Body of pancreas (tissue), 4 donors: ENCODE measurements at regions not wholly inside any gene's neighbourhood (a gene's known extent, or its start where the extent isn't known, plus 50 kb on each side); places are given as distances from the start of the nearest gene placed in this dataset.

Experiments used
- ATAC-seq: fragments of 150-250 bp; one replicate; pipeline ENCODE4 v1.9.1; 2016
- DNase-seq, 4 donors: peaks; one replicate each; pipeline ENCODE4 v3.0.0-alpha.2; 2019
- H3K27ac ChIP-seq, 4 donors: fragments of 200-600 bp; sonication (generic); 1 replicate in 3 of 4; 2 replicates in 1 of 4; pipeline versions ENCODE4 v1.5.1 to v1.6.1; 2016 to 2019; ENCODE audit warnings: mild to moderate bottlenecking in 1 of 4, mixed read lengths in 1 of 4, moderate library complexity in 1 of 4
- H3K27me3 ChIP-seq, 2 donors: fragments of 200-600 bp; sonication (generic); one replicate each; pipeline ENCODE4 v1.6.0; 2016; ENCODE audit warnings: mild to moderate bottlenecking in 1 of 2
- H3K36me3 ChIP-seq, 2 donors: fragments of 200-600 bp; sonication (generic); replicated peaks in 1 of 2; 2 replicates each; pipeline ENCODE4 v1.5.1; 2016; ENCODE audit warnings: low read depth in 2 of 2; ENCODE audit not compliant: insufficient read depth in 1 of 2
- H3K4me1 ChIP-seq: fragments of 200-600 bp; sonication (generic); one replicate; pipeline ENCODE4 v1.6.0; 2016
- H3K4me3 ChIP-seq, 2 donors: fragments of 200-600 bp; sonication (generic); 1 replicate in 1 of 2; 2 replicates in 1 of 2; pipeline ENCODE4 v1.5.1; 2016 to 2019
- H3K9me3 ChIP-seq, 3 donors: fragments of 200-600 bp; sonication (generic); 1 replicate in 2 of 3; 2 replicates in 1 of 3; pipeline ENCODE4 v1.5.1; 2016
- CTCF ChIP-seq, 7 experiments: fragments of 450-650 bp in 4 of 7; fragments of 200-600 bp in 3 of 7; sonication (generic) in 3 of 7; IDR thresholded peaks; one replicate each; pipeline ENCODE4 v1.5.1; 2016 to 2019; ENCODE audit warnings: antibody characterized with exemption in 7 of 7
- POLR2A ChIP-seq, 3 donors: fragments of 450-650 bp; IDR thresholded peaks; one replicate each; pipeline ENCODE4 v1.6.1; 2016; ENCODE audit warnings: antibody characterized with exemption in 3 of 3, mild to moderate bottlenecking in 2 of 3
- WGBS, 2 donors: methylation state at CpG; one replicate each; pipeline ENCODE4 v1.1.5; 2017; 5-methylcytosine and 5-hydroxymethylcytosine counted together
- intact Hi-C: fragments of 100-400 bp; cut with DNase I; formaldehyde crosslinking; loops from one replicate; pipeline ENCODE4 v1.15.1; 2023

GRCh38 chr9:31740705-31741104, 643.7 kb upstream of the ACO1 start:
- Histone ChIP-seq H3K36me3 (no peaks in the 10 kb centered on the region), H3K27ac (no peak overlapping the region), H3K4me3 (no peak overlapping the region), H3K4me1 (no peaks in the 10 kb centered on the region), H3K9me3 (no peaks in the 10 kb centered on the region), H3K27me3 (no peaks in the 10 kb centered on the region)
- intact Hi-C loops = no loop called here
- WGBS, 2 donors = 39 to 54% methylated on average over 1 of the region's 1 CpG
- DNase-seq (no peak), ATAC-seq (no peak)
- TF ChIP-seq CTCF (IDR thresholded peaks at IDR 0.05) (no peak), POLR2A (IDR thresholded peaks at IDR 0.05) (no peak)

GRCh38 chr9:31744589-31744988, 639.9 kb upstream of the ACO1 start:
- no peak overlapping the region for H3K27ac ChIP-seq
- WGBS, 2 donors = 58 to 61% methylated on average over 3 of the region's 3 CpGs
- no peaks in the 10 kb centered on the region for H3K4me1 ChIP-seq
- DNase-seq = no peak
- no peak overlapping the region for H3K4me3 ChIP-seq
- no peak for TF ChIP-seq POLR2A (IDR thresholded peaks at IDR 0.05)
- no peak for TF ChIP-seq CTCF (IDR thresholded peaks at IDR 0.05)
- intact Hi-C loops = no loop called here
- no peak for ATAC-seq
- H3K9me3 ChIP-seq = no peaks in the 10 kb centered on the region
- H3K36me3 ChIP-seq = no peaks in the 10 kb centered on the region
- no peaks in the 10 kb centered on the region for H3K27me3 ChIP-seq

- Histone ChIP-seq H3K27ac (no peak overlapping the region), H3K27me3 (no peaks in the 10 kb centered on the region), H3K36me3 (no peaks in the 10 kb centered on the region), H3K4me1 (no peaks in the 10 kb centered on the region), H3K4me3 (no peak overlapping the region), H3K9me3 (no peaks in the 10 kb centered on the region)
- DNase-seq = no peak
- TF ChIP-seq POLR2A (IDR thresholded peaks at IDR 0.05) (no peak), CTCF (IDR thresholded peaks at IDR 0.05) (no peak)
- intact Hi-C loops = no loop called here
- 38% methylated on average over 6 of the region's 6 CpGs for WGBS, 2 donors
- ATAC-seq = no peak
Observed at GRCh38 chr9:31745468-31745867, 639.0 kb upstream of the ACO1 start.

GRCh38 chr9:31745886-31746285, 638.6 kb upstream of the ACO1 start:
- Histone ChIP-seq H3K4me3 (no peak overlapping the region), H3K36me3 (no peaks in the 10 kb centered on the region), H3K27me3 (no peaks in the 10 kb centered on the region), H3K4me1 (no peaks in the 10 kb centered on the region), H3K9me3 (no peaks in the 10 kb centered on the region), H3K27ac (no peak overlapping the region)
- ATAC-seq (no peak), DNase-seq (no peak)
- TF ChIP-seq CTCF (IDR thresholded peaks at IDR 0.05) (no peak), POLR2A (IDR thresholded peaks at IDR 0.05) (no peak)
- intact Hi-C loops = no loop called here

- no peaks in the 10 kb centered on the region for H3K9me3 ChIP-seq
- TF ChIP-seq POLR2A (IDR thresholded peaks at IDR 0.05) (no peak), CTCF (IDR thresholded peaks at IDR 0.05) (no peak)
- intact Hi-C loops = no loop called here
- H3K27ac ChIP-seq = no peak overlapping the region
- ATAC-seq (no peak), DNase-seq (no peak)
- H3K27me3 ChIP-seq = no peaks in the 10 kb centered on the region
- no peak overlapping the region for H3K4me3 ChIP-seq
- H3K4me1 ChIP-seq = no peaks in the 10 kb centered on the region
- H3K36me3 ChIP-seq = no peaks in the 10 kb centered on the region
Observed at GRCh38 chr9:31753756-31754155, 630.7 kb upstream of the ACO1 start.
